SKM-1 treated with dmso at 0.1 percent for 144 hours (cell line): ENCODE measurements at regions not wholly inside any gene's neighbourhood (a gene's known extent, or its start where the extent isn't known, plus 50 kb on each side); places are given as distances from the start of the nearest gene placed in this dataset.
"Not testable (repeated sequence)": the region's sequence is repeated elsewhere in the genome, so short reads cannot be mapped to it uniquely, and the experiment has no call there.

Experiments used
- DNase-seq: peaks from one replicate; lab custom pipeline; 2025; ENCODE audit not compliant: unreplicated experiment; lab: John Stamatoyannopoulos, UW

GRCh38 chr2:34853646-34854045, 1254.5 kb upstream of the FAM98A start:
- no peak for DNase-seq

- DNase-seq = no peak
Observed at GRCh38 chr2:34851804-34852203, 1252.7 kb upstream of the FAM98A start.

- DNase-seq = no peak
Observed at GRCh38 chr2:34849827-34850226, 1250.7 kb upstream of the FAM98A start.

- no peak for DNase-seq
Observed at GRCh38 chr2:34848691-34849090, 1249.6 kb upstream of the FAM98A start.

- no peak for DNase-seq
Observed at GRCh38 chr2:34848132-34848531, 1249.0 kb upstream of the FAM98A start.

- no peak for DNase-seq
Observed at GRCh38 chr2:34844629-34845028, 1245.5 kb upstream of the FAM98A start.

GRCh38 chr2:34838408-34838807, 1239.3 kb upstream of the FAM98A start:
- no peak for DNase-seq

- DNase-seq = no peak
Observed at GRCh38 chr2:34836361-34836760, 1237.3 kb upstream of the FAM98A start.

- DNase-seq = no peak
Observed at GRCh38 chr2:34831096-34831495, 1232.0 kb upstream of the FAM98A start.

GRCh38 chr2:34828481-34828880, 1229.4 kb upstream of the FAM98A start:
- no peak for DNase-seq

GRCh38 chr2:34827398-34827797, 1228.3 kb upstream of the FAM98A start:
- no peak for DNase-seq

- no peak for DNase-seq
Observed at GRCh38 chr2:34825686-34826085, 1226.6 kb upstream of the FAM98A start.

- no peak for DNase-seq
Observed at GRCh38 chr2:34822616-34823015, 1223.5 kb upstream of the FAM98A start.

GRCh38 chr2:34815052-34815741, 1216.1 kb upstream of the FAM98A start:
- no peak for DNase-seq

GRCh38 chr2:34810456-34810855, 1211.4 kb upstream of the FAM98A start:
- DNase-seq = no peak

GRCh38 chr2:34808426-34808825, 1209.3 kb upstream of the FAM98A start:
- DNase-seq = no peak

- no peak for DNase-seq
Observed at GRCh38 chr2:34806891-34807290, 1207.8 kb upstream of the FAM98A start.

- no peak for DNase-seq
Observed at GRCh38 chr2:34806396-34806795, 1207.3 kb upstream of the FAM98A start.

- DNase-seq = no peak
Observed at GRCh38 chr2:34799556-34799955, 1200.5 kb upstream of the FAM98A start.

GRCh38 chr2:34795586-34795985, 1196.5 kb upstream of the FAM98A start:
- DNase-seq = not testable (repeated sequence)

GRCh38 chr2:34789169-34789568, 1190.1 kb upstream of the FAM98A start:
- DNase-seq = no peak

- DNase-seq = no peak
Observed at GRCh38 chr2:34787341-34787740, 1188.2 kb upstream of the FAM98A start.

- DNase-seq = no peak
Observed at GRCh38 chr2:34785206-34785785, 1186.2 kb upstream of the FAM98A start.
